Middle frontal gyrus (tissue), 1 donor: ENCODE measurements at regions not wholly inside any gene's neighbourhood (a gene's known extent, or its start where the extent isn't known, plus 50 kb on each side); places are given as distances from the start of the nearest gene placed in this dataset.
"Not testable (repeated sequence)": the region's sequence is repeated elsewhere in the genome, so short reads cannot be mapped to it uniquely, and the experiment has no call there.

Experiments
- DNase-seq: peaks from one replicate; pipeline ENCODE4 v3.0.0-alpha.2; 2015; ENCODE audit warnings: low spot score; ENCODE audit errors: extremely low spot score

- DNase-seq = no peak
Observed at GRCh38 chr1:148386617-148387016, 96.5 kb downstream of the PPIAL4G start.

DNA sequence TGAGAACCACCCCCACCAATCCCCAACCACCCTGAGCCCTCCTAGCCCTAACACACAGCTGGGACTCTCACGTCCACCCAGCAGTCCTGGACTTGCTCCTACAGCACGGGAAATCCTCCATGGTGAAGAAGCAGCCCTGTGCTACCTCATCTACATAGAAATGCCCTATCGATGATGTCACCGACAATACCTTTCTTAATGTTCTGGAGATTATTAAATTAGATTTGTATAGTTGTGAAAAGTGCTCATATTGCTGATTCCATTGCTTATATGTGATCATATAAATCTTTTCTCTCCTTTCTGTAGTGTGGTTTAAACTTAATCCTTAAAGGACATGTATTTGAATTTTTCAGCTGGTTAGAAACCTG lies 97.1 kb downstream of the PPIAL4G start:
- not testable (repeated sequence) for DNase-seq

- DNase-seq = no peak
Observed at GRCh38 chr1:148385371-148386030, 97.6 kb downstream of the PPIAL4G start.

DNA sequence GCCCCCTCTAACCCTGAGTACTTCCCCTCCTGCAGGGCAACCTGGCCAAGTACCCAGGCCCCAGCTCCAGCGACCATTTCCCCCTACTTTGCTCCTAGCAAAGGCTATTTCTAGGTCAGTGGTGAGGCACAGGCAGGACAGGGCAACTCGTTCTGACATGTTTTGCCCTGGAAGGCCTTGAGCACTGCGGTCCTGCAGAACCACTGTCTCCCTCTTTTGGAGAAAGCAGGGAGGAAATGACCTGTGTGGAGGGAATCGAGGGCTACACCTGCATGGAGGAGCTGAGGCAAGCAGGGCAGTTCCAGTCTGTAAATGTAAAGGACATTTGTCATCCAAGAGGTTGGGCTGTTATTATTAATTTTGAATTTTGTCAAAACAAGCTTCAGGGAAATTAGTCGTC lies 99.1 kb downstream of the PPIAL4G start:
- DNase-seq = no peak

- DNase-seq = no peak
Observed at GRCh38 chr1:148379697-148380096, 103.4 kb downstream of the PPIAL4G start.

- DNase-seq = no peak
Observed at GRCh38 chr1:148379170-148379500, 104.0 kb downstream of the PPIAL4G start.

- DNase-seq = not testable (repeated sequence)
Observed at GRCh38 chr1:148377992-148378391, 105.1 kb downstream of the PPIAL4G start.

DNA sequence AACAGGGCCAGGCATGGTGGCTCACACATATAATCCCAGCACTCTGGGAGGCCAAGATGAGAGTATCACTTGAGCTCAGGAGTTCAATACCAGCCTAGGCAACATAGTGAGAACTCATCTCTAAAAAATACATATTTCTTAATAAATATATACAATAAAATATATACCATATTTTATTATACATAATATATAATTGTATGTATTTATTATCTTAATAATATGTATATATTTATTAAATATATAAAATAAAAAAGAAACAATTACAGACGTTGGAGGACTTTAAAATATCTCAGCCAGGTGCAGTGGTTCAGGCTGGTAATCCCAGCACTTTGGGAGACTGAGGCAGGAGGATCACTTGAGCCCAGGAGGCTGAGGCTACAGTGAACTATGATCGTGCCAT lies 106.1 kb downstream of the PPIAL4G start:
- not testable (repeated sequence) for DNase-seq

- no peak for DNase-seq
Observed at GRCh38 chr1:148374101-148374500, 109.0 kb downstream of the PPIAL4G start.

GRCh38 chr1:148373192-148373925 lies 109.7 kb downstream of the PPIAL4G start:
- no peak for DNase-seq

- no peak for DNase-seq
Observed at GRCh38 chr1:148372731-148373130, 110.4 kb downstream of the PPIAL4G start.

DNA sequence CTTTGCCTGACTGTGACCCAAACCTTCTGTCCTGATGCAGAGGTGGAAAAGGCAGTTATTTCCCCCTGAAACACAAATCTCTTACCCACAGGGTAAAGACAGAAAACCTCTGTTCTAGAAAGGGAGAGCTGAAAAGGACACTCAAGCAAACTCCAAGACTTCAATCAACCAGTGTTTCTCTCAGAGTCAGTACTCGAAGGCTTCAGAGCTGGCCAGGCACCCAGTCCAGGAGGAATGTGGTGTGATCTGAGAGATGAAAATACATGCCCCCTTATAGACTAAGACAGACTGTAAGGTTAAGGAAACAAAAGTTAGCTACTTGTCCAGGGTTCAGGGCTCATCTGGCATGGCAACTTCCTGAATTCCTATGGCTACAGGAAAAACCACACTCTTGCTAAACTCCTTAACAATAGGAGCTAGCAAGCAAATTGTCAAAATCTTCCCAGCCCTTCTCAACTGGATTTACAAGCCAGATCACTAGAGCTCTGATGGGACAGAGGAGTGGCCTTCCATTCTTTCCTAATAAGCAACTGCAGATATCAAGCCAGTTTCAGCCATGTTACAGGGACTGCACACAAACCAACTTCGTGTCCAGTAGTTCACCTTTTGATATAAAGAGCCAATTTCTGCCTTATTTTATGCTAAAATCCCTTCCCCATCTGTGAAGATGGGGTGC lies 110.9 kb downstream of the PPIAL4G start:
- not testable (repeated sequence) for DNase-seq

DNA sequence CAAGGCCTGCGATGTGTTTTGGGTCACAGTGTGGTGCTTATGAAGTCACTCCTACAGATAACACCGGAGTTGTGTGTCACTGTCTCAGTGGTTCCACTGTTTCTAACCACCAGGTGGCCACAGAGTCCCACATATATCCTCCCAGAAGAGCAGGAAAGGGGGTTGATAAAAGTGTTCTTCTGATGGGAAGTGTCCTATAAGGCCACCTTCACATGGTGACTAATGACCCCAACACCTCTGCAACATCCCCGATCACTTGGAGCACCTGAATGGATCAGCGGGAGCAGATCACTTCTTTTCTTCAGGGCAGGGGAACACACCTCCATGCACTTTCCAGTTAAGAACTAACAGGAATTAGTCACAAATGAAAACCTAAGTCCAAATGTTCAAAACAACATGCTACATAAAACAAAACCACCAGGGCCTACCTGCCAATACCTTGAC lies 111.5 kb downstream of the PPIAL4G start:
- DNase-seq = peak; percentile 61

GRCh38 chr1:148370661-148371060 lies 112.4 kb downstream of the PPIAL4G start:
- DNase-seq = not testable (repeated sequence)

- DNase-seq = no peak
Observed at GRCh38 chr1:148367596-148367995, 115.5 kb downstream of the PPIAL4G start.

DNA sequence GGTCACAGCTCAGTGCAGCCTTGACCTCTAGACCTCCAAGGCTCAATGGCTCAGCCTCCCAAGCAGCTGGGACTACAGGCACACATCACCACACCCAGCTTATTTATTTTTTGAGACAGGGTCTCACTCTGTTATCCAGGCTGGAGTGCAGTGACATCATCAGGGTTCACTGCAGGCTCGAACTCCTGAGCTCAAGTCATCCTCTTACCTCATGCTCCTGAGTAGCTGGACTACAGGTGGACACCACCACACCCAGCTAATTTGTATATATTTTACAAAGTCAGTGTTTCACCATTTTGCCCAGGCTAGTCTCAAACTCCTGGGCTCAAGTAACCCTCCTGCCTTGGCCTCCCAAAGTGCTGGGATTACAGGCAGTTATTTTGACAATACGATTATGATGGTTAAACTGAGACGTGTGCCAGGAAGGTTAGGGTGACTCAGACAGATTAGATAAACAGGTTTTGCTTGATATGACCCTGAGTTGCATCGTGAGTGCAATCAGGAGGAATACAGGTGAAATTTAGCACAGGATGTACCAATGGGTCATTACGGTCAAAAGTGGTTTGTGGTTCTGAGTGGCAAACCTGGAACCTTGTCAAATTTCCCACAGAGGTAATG lies 116.9 kb downstream of the PPIAL4G start:
- not testable (repeated sequence) for DNase-seq

- DNase-seq = not testable (repeated sequence)
Observed at GRCh38 chr1:148365151-148365550, 118.0 kb downstream of the PPIAL4G start.

DNA sequence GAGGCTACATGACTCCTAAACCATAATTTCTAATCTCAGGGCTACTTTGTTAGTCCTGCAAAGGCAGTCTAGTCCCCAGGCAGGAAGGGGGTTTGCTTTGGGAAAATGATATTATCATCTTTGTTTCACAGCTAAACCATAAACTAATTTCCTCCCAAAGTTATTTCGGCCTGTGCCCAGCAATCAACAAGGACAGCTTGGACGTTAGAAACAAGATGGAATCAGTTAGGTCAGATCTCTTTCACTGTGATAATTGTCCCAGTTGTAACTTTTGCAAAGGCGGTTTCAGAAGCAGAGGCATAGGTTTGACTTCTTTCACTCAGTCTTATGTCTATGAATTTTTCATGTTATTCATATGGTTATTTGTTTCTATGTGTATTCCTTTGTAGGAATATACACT lies 119.1 kb downstream of the PPIAL4G start:
- not testable (repeated sequence) for DNase-seq

DNA sequence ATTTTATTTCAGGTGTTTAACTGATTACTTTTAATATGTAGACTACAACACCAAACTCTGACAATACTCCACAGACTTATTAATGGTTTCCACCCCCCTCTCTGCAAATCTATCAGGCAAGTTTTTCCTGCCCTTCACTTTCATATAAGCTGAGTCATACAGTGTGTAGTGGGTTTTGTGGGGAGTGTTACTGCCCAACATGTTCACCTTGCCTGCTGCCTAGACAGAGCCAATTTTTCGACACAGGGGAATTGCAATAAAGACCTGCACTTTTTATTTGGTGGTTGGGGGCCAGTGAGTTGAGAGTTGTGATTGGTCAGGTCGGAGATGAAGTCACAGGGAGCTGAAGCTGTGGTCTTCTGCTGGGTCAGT lies 119.7 kb downstream of the PPIAL4G start:
- DNase-seq = no peak

- DNase-seq = no peak
Observed at GRCh38 chr1:148362626-148363438, 120.3 kb downstream of the PPIAL4G start.

GRCh38 chr1:148362216-148362611 lies 120.9 kb downstream of the PPIAL4G start:
- no peak for DNase-seq
